SK-N-MC (cell line): ENCODE measurements at regions not wholly inside any gene's neighbourhood (a gene's known extent, or its start where the extent isn't known, plus 50 kb on each side); places are given as distances from the start of the nearest gene placed in this dataset.

Source experiments
- EZH2 ChIP-seq: fragments of 200-600 bp; sonication (generic); IDR thresholded peaks from one replicate; pipeline ENCODE4 v1.6.1; 2017; ENCODE audit warnings: antibody characterized with exemption
- FOXP2 ChIP-seq: optimal IDR thresholded peaks from 2 replicates; pipeline ENCODE3; 2011; ENCODE audit warnings: mild to moderate bottlenecking, moderate library complexity; ENCODE audit not compliant: insufficient read depth; ENCODE audit errors: extremely low read length, control extremely low read depth
- POLR2AphosphoS5 ChIP-seq: IDR thresholded peaks from 2 replicates; pipeline ENCODE4 v1.6.1; 2012; ENCODE audit warnings: mild to moderate bottlenecking, low read depth, low read length, borderline replicate concordance

GRCh38 chr3:191740712-191741111 lies 279.7 kb downstream of the PYDC2 start:
- TF ChIP-seq POLR2AphosphoS5 (no peak), EZH2 (no peak), FOXP2 (no peak)
